GM18951 (cell line): ENCODE measurements at regions not wholly inside any gene's neighbourhood (a gene's known extent, or its start where the extent isn't known, plus 50 kb on each side); places are given as distances from the start of the nearest gene placed in this dataset.

ENCODE experiments used
- POLR2A ChIP-seq: IDR thresholded peaks from 4 replicates; pipeline ENCODE4 v1.6.1; 2011; ENCODE audit warnings: mild to moderate bottlenecking; ENCODE audit not compliant: insufficient read length, insufficient read depth; ENCODE audit errors: extremely low read depth
- in situ Hi-C: fragments of 300-500 bp; cut with MboI; formaldehyde crosslinking; loops from one replicate; pipeline ENCODE4 v1.12.0; 2022; ENCODE audit warnings: low sequenced_read_pairs, mixed read lengths, inconsistent platforms; ENCODE audit not compliant: unreplicated experiment

DNA sequence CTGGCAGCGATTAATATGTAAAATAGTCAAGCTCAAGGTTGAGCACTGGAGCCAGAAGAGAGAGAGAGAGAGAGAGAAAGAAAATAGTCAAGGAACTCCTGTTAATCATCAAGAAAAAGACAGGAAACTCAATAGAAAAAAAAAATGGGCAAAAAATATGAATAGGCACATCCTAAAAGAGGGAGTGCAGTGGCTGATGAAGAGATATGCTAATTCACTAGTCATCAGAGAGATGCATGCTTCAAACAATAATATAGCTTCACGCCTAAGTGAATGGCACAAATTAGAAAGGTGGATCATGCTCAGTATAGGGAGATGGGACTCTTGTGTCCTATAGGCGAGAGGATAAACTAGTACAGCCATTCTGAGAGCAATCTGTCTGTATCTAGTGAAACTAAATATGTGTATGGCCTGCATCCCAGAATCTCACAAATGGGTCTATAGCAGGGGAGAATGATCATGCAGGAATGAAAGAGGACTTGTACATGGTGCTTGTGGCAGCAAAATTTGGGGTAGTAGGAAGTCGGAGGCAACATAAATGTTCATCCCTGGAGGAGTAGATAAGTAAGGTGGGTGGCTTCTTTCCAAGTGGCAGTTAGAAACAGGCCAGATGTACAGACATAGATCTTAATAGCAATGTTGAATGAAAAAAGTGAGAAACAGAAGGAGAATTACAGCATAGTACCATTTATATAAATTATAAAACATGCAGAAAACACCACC is 176.8 kb downstream of the VEGFA start:
- no peak for TF ChIP-seq POLR2A
- in situ Hi-C loops, result no loop called here

DNA sequence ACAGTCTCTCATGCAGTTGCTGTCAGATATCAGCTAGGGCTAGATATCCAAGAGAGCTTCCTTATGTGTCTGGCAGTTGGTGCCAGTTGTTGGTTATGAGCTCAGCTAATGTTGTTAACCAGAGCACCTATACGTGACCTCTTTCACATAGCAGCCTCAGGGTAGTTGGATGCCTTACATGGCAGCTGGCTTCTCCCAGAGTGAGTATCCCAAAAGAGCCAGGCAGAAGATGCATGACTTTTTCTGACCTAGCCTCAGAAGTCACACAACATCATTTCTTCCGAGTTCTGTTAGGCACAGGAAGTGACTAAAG is 175.7 kb downstream of the VEGFA start:
- in situ Hi-C loops, result no loop called here
- no peak for TF ChIP-seq POLR2A

DNA sequence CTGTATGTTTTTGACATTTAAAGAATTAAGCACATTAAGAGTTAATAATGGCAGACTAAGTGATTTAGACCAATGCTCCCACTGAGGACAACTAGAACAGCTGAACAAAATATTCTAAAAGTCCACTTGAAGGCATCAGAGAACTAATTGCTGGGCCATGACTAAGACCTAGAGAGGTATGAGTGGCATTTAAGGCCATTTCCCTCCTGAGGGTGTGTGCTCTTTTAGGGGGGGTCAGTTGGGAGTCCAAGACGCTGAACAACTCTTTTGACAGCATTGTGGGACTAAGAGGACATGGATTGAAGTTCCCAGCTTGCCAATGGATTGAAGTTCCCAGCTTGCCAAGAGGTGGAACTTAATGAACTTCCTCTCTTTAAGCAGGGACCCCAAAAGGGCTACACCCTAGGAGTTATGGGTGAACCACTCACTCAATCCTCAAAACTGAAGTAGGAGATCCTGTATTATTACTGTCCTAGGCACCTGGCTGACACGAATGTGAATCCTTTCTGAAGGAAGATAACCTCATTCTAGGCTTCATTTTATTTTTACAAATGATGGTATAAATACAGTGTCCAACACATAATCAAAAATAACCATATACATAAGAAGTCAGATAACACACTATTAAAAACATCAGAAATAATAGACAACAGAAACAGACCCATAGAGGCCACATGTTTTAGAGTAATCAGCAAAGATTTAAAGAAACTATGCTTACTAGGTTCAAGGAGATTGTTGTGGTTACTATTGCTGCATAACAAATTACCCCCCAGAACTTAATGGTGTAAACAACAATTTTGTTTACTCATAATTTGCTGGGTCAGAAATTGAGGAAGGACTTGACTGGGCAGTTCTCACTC is 175.1 kb downstream of the VEGFA start:
- no peak for TF ChIP-seq POLR2A
- in situ Hi-C loops, result no loop called here

DNA sequence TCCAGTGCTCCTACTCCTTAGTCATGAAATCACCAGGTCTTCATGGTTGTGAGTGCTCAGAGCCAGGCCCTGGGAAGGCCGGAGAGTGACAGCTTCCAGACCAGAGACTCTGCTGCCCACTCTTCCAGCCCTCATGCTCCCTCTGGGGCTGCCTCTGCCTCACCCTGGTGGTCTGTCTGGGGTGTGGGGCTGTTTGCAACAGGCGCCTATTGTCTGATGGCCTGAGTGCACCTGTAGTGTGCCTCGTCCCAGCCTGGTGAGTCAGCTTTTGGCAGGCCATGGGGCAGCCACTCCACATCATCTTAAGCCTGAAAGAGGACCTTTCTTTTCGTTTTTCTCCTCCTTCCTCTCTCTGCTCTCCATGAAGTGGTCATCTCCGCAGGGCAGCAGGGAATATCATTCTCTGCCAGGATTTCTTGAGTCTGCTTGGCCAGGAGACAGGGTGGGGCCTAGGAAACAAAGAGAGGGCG is 173.8 kb downstream of the VEGFA start:
- in situ Hi-C loops, result no loop called here

DNA sequence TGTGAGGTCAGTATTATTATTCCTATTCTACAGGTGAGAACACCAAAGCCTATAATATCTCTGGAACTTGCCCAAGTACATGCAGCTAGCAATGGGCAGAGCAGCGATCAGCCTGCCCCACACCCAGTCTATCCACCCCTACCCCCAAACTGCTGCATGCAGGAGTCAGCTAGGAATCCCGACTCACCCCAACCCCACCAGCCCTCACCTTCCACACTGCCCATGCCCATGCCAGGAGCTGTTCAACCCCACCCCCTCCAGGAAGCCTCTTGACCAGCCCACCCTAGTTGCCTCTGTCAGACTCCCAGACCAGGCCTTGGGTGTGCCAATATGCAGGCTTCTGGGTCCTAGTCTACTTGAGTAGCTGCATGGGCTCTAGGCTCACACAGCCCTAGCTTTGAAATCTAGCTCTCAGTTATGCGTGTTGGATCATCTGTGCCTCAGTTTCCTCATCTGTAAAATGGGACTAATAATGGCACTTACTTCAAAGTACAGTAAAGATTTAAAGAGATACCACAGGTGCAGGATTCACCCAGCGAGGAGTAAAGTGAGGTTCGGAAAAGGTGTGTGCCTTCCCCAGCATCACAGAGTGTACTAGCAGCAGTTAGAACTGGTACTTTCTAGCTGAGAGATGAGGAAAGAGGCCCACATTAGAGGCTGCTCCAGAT is 173.2 kb downstream of the VEGFA start:
- in situ Hi-C loops, result no loop called here
- TF ChIP-seq POLR2A, result no peak

More for the DNA sequence above, 173.8 kb downstream of the VEGFA start:
- TF ChIP-seq POLR2A, result no peak

DNA sequence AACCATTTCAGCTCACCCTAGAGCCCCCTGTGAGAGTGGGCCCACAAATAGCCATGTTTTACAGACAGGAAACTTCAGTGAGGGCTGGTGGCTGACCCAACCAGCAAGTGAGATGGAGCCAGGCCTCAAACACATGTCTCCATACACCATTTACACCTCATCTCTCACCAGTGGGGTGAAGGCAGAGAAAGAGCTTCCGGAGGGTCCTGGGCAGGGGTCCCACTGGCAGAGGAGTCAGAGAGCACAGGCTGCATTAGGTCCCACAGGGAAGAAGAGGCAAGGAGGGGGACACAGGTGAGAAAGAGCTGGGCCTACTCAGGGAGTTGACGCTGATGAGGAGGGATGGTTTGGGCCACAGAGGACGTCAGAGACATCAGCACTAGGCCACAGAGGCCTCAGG is 172.6 kb downstream of the VEGFA start:
- in situ Hi-C loops, result no loop called here
- TF ChIP-seq POLR2A, result no peak

DNA sequence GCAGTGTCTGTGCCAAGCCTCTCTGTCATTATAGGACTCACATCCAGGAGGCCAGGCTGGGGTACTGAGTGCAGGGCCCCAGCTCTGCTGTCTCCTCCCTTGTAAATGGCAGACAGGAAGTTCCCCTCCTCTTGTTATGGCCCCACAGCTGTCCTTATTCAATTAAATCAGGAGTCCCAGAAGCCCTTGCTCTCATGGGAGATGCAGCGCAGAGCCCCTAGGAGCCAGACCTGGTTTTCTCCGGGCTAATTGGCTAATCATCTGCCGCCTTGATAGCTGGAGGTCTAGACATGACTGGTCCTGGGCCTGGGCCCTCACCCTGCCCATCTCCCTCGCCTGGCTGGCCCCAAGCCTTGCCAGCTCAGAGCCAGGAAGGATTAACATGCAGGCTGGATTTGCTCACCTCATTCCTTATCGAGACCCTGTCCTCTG is 172.0 kb downstream of the VEGFA start:
- in situ Hi-C loops, result no loop called here
- no peak for TF ChIP-seq POLR2A

DNA sequence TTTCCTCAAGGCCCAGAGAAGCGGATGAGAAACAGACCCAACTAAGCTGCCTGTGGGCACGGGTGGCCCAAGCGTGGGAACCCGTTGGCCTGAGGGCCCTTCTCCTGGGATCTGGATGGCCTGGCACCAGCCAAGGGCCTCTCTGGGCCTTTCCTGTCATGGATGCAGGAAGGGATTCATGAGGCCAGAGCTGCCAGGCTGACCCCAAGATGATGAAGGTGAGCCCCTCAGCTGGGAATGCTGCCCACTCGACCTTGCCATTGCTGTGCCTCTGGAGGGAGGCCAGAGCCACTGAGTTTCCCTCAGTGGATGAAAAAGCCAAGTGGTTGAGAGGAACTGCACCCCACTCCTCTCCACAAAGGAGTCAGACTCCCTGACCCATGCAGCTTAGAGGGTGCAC is 171.2 kb downstream of the VEGFA start:
- in situ Hi-C loops, result no loop called here
- TF ChIP-seq POLR2A, result no peak

DNA sequence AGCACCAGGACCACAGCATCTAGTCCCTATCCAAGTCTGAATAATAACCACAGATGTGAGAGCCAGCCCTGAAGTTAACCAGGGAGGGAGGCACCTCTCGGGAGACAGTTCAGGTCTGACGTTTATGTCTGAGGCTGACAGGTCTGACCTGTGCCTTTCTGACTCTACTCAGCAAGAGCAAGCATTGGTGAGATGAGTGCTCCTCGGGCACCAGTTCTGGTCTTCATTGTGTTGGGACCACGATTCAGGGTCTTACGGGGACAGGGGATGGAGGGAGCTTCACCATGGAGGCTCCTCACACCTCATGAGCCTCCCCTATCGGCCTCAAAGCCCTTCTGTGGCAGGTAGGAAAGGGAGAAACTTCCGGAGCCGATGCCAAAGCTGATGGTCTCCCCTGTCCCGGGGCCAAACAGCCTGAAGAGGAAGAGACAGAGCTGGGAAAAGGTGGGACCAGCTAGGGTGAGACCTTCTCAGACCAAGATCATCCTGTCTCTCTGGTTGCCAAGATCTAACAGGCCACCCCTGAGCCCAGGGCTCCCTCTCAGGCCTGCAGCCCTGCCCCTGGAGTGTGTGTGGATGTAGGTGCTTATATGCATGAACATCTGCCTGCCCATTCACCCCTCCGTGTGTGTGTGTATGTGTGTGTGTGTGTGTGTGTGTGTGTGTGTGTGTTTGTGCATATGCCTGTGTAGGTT is 170.5 kb downstream of the VEGFA start:
- in situ Hi-C loops, result no loop called here

DNA sequence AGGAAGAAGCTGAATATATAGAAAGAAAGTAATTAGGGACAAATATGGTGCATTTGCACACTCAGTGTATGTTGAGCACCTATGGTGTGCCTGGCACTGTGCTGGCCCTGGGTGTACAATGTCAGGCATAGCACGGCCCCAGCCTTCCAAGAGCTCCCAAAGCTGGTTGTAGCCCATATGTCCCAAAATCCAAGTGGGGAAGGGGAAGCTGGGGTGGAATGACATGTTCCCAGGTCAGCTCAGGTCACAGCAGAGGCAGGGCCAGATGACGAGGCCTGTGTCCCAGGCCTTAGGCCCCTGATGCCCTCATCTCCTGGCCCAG is 170.0 kb downstream of the VEGFA start:
- in situ Hi-C loops, result no loop called here
- no peak for TF ChIP-seq POLR2A

More for the DNA sequence above, 170.5 kb downstream of the VEGFA start:
- TF ChIP-seq POLR2A, result no peak

DNA sequence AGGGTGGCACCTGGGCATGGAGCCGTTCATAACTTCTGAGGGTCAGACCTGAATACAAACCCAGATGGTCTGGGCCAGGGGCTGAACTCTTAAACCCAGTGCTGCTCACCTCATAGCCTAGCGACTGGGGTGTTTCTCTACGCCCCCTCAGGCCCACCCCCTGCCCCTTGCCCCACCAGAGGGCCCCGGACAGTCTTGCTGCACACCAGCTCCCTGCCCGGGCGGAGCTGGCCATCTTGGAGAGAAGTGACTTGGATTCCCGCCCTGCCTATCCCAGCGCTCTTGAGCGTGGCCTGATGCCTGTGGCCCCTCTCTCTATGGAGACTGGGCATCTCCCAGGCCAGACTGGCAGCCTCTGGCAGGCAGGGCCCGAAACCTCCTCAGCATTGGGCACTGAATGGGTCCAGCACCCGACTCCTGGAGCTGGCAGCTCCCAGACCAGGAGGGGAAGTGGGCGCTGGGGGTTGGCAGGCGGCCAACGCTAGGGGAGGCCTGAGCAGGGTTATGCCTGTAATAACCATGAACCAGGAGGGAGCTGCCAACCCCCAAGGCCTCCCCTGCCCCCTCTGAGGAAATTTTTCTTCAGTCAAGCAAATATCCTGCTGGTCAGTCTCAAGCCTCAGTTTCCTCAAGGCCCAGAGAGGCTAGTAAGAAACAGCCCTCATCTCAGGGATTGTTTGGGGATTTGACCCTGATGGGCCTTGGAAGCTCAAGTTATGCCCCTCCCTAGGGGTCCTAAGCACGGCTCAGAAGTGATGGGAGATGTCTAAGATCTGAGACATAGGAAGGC is 169.5 kb downstream of the VEGFA start:
- in situ Hi-C loops, result no loop called here

More for the DNA sequence above, 169.5 kb downstream of the VEGFA start:
- TF ChIP-seq POLR2A, result no peak
